Transverse colon (tissue), 4 donors: ENCODE measurements at regions not wholly inside any gene's neighbourhood (a gene's known extent, or its start where the extent isn't known, plus 50 kb on each side); places are given as distances from the start of the nearest gene placed in this dataset.

ENCODE experiments used
- DNase-seq: peaks from one replicate; pipeline ENCODE4 v3.0.0-alpha.2; 2019
- H3K27ac ChIP-seq, 4 donors: fragments of 200-600 bp; sonication (generic); 2 replicates each; pipeline ENCODE4 v1.5.1; 2016 to 2018; ENCODE audit warnings: inconsistent platforms in 4 of 4
- H3K27me3 ChIP-seq: fragments of 200-600 bp; sonication (generic); 2 replicates; pipeline ENCODE4 v1.5.1; 2017; ENCODE audit warnings: inconsistent platforms
- H3K36me3 ChIP-seq, 4 donors: fragments of 200-600 bp; sonication (generic); 2 replicates each; pipeline ENCODE4 v1.5.1; 2017 to 2019; ENCODE audit warnings: inconsistent platforms in 4 of 4
- H3K4me1 ChIP-seq, 4 donors: fragments of 200-600 bp; sonication (generic); 2 replicates each; pipeline ENCODE4 v1.5.1; 2017 to 2020; ENCODE audit warnings: inconsistent platforms in 4 of 4
- H3K4me3 ChIP-seq, 4 donors: fragments of 200-600 bp; sonication (generic); 1 replicate in 1 of 4; 2 replicates in 3 of 4; pipeline versions ENCODE4 v1.5.1 to v1.6.1; 2017 to 2019; ENCODE audit warnings: inconsistent platforms in 4 of 4
- H3K9me3 ChIP-seq, 2 donors: fragments of 200-600 bp; sonication (generic); 2 replicates each; pipeline ENCODE4 v1.5.1; 2017 to 2019; ENCODE audit warnings: inconsistent platforms in 2 of 2
- CTCF ChIP-seq, 5 experiments: fragments of 200-600 bp in 3 of 5; fragments of 450-650 bp in 2 of 5; sonication (generic) in 3 of 5; IDR thresholded peaks; 1 replicate in 2 of 5; 2 replicates in 3 of 5; pipeline ENCODE4 v1.5.1; 2016 to 2017; ENCODE audit warnings: antibody characterized with exemption in 5 of 5, inconsistent platforms in 3 of 5, mild to moderate bottlenecking in 2 of 5, moderate library complexity in 1 of 5
- EP300 ChIP-seq: sonication (generic); formaldehyde crosslinking; IDR thresholded peaks from one replicate; pipeline ENCODE4 v1.6.1; 2017; ENCODE audit warnings: antibody characterized with exemption, low read depth
- POLR2A ChIP-seq: fragments of 450-650 bp; IDR thresholded peaks from one replicate; pipeline ENCODE4 v1.6.1; 2016; ENCODE audit warnings: antibody characterized with exemption, mild to moderate bottlenecking, moderate library complexity
- POLR2AphosphoS5 ChIP-seq, 3 donors: sonication (generic); formaldehyde crosslinking; IDR thresholded peaks; one replicate each; pipeline ENCODE4 v1.6.1; 2016; ENCODE audit warnings: antibody characterized with exemption in 3 of 3
- WGBS, 2 donors: methylation state at CpG; one replicate each; pipeline ENCODE4 v1.1.5; 2018; ENCODE audit warnings: low coverage in 1 of 2; 5-methylcytosine and 5-hydroxymethylcytosine counted together
- in situ Hi-C, 4 donors: fragments of 200-750 bp; cut with MboI; loops; one replicate each; pipeline versions ENCODE4 v1.15.0 to v1.15.1; 2017; ENCODE audit warnings: low sequenced_read_pairs in 3 of 4, low pct_ligation_motif_present in 1 of 4, low pct_unique_long_range_greater_than_20kb in 1 of 4
- intact Hi-C: fragments of 100-400 bp; cut with DNase I; formaldehyde crosslinking; loops from one replicate; pipeline ENCODE4 v1.15.1; 2023; ENCODE audit warnings: low total_unique reads

GRCh38 chr2:122758967-122759366, 1003.5 kb downstream of the TSN start:
- no peaks in the 10 kb centered on the region for H3K9me3 ChIP-seq
- no peaks in the 10 kb centered on the region for H3K4me1 ChIP-seq
- no peak overlapping the region for H3K4me3 ChIP-seq
- no peak for TF ChIP-seq EP300
- no peak for TF ChIP-seq CTCF (IDR thresholded peaks at IDR 0.05)
- TF ChIP-seq POLR2A: no peak
- TF ChIP-seq POLR2AphosphoS5 (IDR thresholded peaks at IDR 0.05): no peak
- no peak for DNase-seq
- 73 to 78% methylated on average over 1 to 2 of the region's 2 CpGs for WGBS, 2 donors
- no peak overlapping the region for H3K27ac ChIP-seq
- in situ Hi-C loops (no loop called here), intact Hi-C loops (no loop called here)
- no peaks in the 10 kb centered on the region for H3K27me3 ChIP-seq
- no peaks in the 10 kb centered on the region for H3K36me3 ChIP-seq

- intact Hi-C loops: no loop called here
- no peak for DNase-seq
- no peak overlapping the region for H3K27ac ChIP-seq
- H3K9me3 ChIP-seq: peaks cover 0 to 4% of the 10 kb centered on the region in 2 donors
- H3K36me3 ChIP-seq: no peaks in the 10 kb centered on the region
- TF ChIP-seq EP300 (no peak), CTCF (IDR thresholded peaks at IDR 0.05) (no peak), POLR2A (no peak), POLR2AphosphoS5 (IDR thresholded peaks at IDR 0.05) (no peak)
- H3K4me3 ChIP-seq: no peak overlapping the region
- 69% methylated on average over 3 of the region's 3 CpGs; no CpG with 5 or more reads in 1 of the 2 donors for WGBS, 2 donors
- no peaks in the 10 kb centered on the region for H3K4me1 ChIP-seq
- in situ Hi-C loops: no loop called here
- H3K27me3 ChIP-seq: no peaks in the 10 kb centered on the region
These were observed 1008.6 kb downstream of the TSN start for GRCh38 chr2:122764014-122764413.

- Histone ChIP-seq H3K36me3 (no peaks in the 10 kb centered on the region), H3K27me3 (no peaks in the 10 kb centered on the region), H3K4me1 (no peaks in the 10 kb centered on the region), H3K4me3 (no peak overlapping the region), H3K9me3 (no peaks in the 10 kb centered on the region), H3K27ac (no peak overlapping the region)
- intact Hi-C loops: no loop called here
- in situ Hi-C loops: no loop called here
- 89 to 92% methylated on average over 1 of the region's 1 CpG for WGBS, 2 donors
- no peak for DNase-seq
- TF ChIP-seq EP300 (no peak), POLR2A (no peak), CTCF (IDR thresholded peaks at IDR 0.05) (no peak), POLR2AphosphoS5 (IDR thresholded peaks at IDR 0.05) (no peak)
These were observed 1024.8 kb downstream of the TSN start for GRCh38 chr2:122780251-122780650.

- Histone ChIP-seq H3K4me1 (no peaks in the 10 kb centered on the region), H3K36me3 (no peaks in the 10 kb centered on the region), H3K4me3 (no peak overlapping the region), H3K9me3 (no peaks in the 10 kb centered on the region), H3K27me3 (no peaks in the 10 kb centered on the region), H3K27ac (no peak overlapping the region)
- no peak for DNase-seq
- 80 to 94% methylated on average over 1 to 2 of the region's 2 CpGs for whole genome bisulfite sequencing, 2 donors
- TF ChIP-seq POLR2A: no peak
- no peak for TF ChIP-seq EP300
- TF ChIP-seq POLR2AphosphoS5 (IDR thresholded peaks at IDR 0.05): no peak
- TF ChIP-seq CTCF (IDR thresholded peaks at IDR 0.05): no peak
- in situ Hi-C loops (no loop called here), intact Hi-C loops (no loop called here)
These were observed 1038.6 kb downstream of the TSN start for GRCh38 chr2:122794100-122794499.
